Occipital lobe (tissue), 1 donor: ENCODE measurements at regions not wholly inside any gene's neighbourhood (a gene's known extent, or its start where the extent isn't known, plus 50 kb on each side); places are given as distances from the start of the nearest gene placed in this dataset.
"Not testable (repeated sequence)": the region's sequence is repeated elsewhere in the genome, so short reads cannot be mapped to it uniquely, and the experiment has no call there.

Experiments used
- DNase-seq: peaks from one replicate; lab custom pipeline; 2025; lab: John Stamatoyannopoulos, UW

DNA sequence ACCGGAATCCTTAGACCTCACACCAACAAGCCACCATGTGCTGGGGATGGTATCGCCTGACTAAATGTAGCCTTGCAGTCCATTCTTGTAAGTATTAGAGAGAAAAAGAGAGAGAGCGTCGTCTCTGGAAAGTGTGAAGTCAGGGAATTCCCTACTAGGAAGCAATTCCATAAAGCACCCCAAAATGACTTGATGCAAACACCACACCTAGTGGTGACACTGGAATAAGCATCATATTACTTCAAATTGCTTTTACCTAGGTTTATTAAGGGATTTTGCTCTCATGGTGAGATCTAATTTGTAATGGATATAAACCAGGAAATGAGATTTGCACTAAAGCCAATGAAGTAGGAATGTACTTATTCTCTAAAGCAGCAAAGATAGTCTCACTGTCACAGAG is 111.4 kb upstream of the METTL9 start:
- DNase-seq = not testable (repeated sequence)

- DNase-seq = not testable (repeated sequence)
These were observed 100.3 kb upstream of the METTL9 start for GRCh38 chr16:21499046-21499445.

DNA sequence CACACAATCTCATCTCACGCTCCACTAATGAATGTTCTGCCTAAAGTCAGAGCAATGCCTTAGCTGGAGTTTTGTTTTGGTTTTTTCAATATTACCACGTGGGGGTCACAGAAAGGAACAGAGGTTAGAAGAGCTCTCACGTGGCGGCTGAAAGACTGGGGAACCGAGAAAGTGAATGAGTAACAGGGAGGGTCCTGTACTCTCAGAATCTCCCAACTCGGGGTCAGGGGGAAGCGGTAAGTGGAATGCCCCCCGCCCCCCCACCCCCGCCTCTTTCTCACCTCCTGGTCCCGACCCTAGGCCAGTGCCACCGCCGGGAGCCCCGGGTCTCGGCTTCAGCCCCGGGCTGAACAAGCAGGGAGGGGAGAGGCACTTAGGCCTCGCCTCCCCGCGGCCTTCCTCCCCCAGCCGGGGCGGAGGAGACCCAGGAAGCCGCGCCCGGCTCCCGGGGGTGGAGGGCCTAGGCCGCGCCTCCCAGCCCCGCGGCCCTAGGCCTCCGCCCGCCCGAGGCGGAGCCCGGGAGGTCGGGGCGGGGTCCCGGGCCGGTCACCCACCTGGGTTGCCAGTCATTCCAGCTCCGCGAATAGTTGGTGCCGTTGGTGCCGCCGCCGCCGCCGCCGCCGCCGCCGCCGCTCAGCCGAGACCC is 98.0 kb upstream of the METTL9 start:
- DNase-seq = not testable (repeated sequence)

GRCh38 chr16:21501869-21502667 is 97.3 kb upstream of the METTL9 start:
- peak; percentile 93 for DNase-seq

- not testable (repeated sequence) for DNase-seq
These were observed 95.8 kb upstream of the METTL9 start for GRCh38 chr16:21503574-21503920.

GRCh38 chr16:21503941-21504832 is 95.2 kb upstream of the METTL9 start:
- DNase-seq = not testable (repeated sequence)

DNA sequence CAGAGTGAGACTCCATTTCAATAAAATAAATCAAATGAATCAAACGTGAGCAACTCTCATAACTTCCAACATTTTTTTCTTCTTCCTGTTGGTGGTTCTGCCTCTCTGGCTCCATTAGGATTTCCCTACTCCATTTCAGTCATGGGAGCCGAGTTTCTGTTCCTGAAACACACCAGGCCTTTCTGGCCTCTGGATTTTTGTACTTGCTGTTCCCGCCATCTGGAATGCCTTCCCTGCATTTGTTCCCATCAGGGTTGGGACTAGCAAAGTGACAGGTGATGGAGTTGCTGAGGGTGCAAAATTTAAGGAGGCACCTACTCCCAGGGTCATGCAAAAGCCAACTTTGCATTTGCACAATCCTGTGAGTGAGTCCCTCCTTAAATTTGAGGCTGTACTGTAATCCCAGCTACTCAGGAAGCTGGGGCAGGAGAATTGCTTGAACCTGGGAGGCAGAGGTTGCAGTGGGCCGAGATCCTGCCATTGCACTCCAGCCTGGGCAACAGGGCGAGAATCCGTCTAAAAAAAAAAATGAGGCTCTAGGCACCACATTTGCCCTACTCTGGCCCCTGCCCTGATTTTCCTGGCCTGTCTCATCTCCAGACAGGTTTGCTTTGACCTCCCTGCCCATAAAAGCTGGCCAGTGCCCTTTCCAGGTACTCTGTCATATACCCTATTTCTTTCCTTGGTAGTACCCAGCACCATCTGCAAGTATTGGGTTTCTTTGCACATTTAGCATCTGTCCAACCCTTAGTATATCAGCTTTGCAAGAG is 93.4 kb upstream of the METTL9 start:
- not testable (repeated sequence) for DNase-seq

DNA sequence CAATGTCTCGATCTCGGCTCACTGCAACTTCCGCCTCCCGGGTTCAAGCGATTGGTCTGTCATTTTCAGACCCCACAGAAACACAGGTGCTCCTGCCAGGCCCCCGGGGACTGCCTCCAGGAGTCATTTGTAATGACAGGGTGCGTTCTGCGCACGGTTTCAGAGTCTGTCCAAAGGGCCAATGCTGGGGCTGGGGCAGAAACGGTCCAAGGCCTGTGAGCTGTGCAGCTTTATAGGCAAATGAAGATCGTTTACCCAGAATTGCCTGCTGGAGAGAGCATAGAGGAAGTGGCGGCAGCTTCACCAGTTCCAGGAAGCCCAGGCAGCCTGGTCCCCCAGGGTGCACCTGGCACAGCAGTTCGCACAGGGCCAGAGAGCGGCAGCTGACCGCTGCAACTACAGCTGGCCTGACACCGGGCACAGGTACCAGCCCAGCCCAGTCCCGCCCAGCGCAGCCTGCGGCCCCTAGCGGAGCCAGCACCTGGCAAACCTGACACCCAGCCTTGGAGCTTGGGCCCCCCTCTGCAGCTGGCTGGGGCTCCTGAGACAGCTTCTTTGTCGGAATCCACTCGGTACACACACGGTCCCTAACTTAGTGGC is 92.4 kb upstream of the METTL9 start:
- not testable (repeated sequence) for DNase-seq

GRCh38 chr16:21507631-21508305 is 91.6 kb upstream of the METTL9 start:
- DNase-seq = not testable (repeated sequence)

GRCh38 chr16:21508661-21509436 is 90.5 kb upstream of the METTL9 start:
- not testable (repeated sequence) for DNase-seq

DNA sequence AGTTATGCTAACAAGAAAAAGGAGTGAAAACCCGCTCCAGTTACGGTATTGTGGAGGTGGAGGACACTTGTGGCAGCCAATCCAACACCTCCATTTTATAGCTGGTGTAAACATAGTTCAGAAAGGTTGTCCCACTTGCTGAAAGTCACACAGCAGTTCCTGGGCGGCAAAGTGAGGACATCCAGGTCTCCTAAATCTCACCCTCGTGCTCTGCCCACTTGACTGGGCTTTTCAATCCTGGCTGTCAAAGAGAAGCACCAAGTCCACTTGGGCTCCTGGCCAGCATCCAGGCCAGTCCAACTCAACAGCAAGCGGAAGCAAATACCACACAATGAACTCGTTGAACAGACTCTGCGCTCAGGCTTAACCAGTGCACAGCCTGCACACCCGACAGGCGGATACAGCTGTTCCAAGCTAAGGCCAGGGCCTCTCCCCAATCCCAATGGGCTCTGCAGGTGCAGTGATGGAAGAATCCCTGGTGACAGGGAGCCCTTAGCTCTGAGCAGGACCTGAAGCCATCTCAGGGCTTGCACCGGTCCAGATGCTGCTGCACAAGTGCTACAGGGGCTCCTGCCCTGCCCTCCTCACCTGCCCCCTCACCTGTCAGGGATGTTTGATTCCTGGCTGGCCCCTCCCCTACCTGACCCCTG is 89.8 kb upstream of the METTL9 start:
- DNase-seq = peak; percentile 52

DNA sequence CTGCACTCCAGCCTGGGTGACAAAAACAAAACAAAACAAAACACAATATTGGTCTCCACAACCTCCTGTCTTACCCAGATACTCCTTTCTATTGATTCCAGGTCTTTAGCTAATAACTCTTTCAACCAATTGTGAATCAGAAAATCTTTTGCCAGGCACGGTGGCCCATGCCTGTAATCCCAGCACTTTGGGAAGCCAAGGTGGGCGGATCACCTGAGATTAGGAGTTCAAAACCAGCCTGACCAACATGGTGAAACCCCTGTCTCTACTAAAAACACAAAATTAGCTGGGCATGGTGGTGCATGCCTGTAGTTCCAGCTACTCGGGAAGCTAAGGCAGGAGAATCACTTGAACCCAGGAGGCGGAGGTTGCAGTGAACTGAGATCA is 88.5 kb upstream of the METTL9 start:
- DNase-seq = not testable (repeated sequence)

DNA sequence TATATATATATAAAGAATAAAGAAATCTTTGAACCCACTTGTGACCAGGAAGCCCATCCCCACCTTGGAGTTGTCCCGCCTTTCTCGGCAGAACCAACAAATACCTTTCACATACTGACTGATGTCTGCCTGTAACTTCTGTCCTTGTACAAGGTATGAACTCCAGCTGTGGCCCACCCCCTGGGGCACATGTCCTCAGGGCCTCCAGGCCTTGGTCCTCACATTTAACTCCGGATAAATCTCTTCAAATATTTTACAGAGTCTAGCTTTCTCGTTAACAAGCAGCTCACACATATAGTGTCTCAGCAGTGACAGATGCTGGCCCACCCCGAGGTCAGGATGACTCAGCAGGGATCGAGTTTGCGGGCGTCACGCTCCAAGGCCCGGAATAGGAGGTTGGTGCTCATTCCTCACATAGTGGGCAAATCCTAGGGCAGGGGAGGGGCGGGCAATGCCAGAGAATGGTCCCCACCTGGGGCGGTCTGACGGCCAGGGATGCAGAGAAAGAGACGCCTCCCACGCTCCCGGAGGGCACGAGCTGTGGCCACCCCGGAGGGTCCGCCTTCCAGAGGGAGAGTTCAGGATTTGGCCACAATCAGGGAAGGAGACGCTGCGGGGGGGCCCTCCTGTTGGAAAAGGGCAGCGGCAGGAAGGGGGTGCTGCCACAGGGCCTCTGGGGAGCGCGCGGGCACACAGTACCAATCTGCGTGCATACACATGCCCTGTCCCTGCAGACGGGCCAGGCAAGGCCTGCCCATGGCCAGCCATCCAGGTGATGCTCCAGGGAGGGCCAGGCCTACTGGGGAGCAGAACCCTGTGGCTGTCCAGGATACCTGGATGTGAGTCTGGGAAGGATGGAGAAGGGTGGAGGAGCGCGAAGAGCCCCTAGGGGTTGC is 87.8 kb upstream of the METTL9 start:
- peak; percentile 22 for DNase-seq

DNA sequence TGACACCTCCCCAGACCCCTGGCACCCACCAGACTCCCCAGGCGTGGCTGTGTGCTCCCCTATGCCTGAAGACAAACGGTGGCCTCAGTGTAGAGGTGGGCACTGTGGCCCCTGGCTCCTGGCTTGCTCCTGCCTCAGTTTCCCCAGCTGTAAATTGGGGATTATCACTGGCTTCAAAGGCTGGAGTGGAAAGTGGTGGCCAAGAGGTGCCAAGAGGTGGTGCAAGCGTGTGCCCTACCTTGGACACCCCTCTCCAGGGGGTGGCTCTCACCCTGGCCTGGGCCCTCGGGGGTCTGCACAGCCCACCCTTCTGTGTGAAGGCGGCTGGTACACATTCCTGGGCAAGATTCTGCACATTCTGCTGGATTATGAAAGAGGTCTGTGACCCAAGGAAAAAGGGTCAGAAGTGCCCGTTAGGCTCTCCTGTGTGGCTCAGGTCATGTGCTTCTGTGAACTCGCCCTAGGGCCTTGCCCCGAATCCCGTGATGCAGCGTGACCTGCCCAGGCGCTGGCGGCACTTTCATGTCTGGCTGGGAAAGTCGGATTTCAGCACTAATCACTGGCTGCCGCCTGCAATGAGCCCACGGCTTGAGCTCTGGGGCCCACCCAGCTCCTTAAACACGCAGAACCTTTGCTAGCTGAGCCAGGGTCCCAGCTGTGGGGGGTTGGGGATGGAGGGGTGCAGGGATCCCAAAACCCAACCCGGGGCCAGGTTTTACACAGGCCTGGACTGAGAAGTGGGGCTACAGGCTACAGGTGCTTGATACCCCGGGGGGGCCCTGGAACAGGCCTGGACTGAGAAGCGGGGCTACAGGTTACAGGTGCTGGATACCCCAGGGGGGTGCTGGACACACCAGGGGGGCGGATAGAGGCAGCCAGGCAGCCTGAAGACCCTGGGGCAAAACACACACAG is 86.8 kb upstream of the METTL9 start:
- DNase-seq = not testable (repeated sequence)

- not testable (repeated sequence) for DNase-seq
These were observed 86.0 kb upstream of the METTL9 start for GRCh38 chr16:21513337-21513741.

GRCh38 chr16:21513812-21514473 is 85.4 kb upstream of the METTL9 start:
- DNase-seq = not testable (repeated sequence)
